HuH-7 (cell line): ENCODE measurements at regions not wholly inside any gene's neighbourhood (a gene's known extent, or its start where the extent isn't known, plus 50 kb on each side); places are given as distances from the start of the nearest gene placed in this dataset.

ENCODE experiments used
- DNase-seq: peaks from one replicate; pipeline ENCODE4 v3.0.0; 2011; ENCODE audit warnings: low spot score

DNA sequence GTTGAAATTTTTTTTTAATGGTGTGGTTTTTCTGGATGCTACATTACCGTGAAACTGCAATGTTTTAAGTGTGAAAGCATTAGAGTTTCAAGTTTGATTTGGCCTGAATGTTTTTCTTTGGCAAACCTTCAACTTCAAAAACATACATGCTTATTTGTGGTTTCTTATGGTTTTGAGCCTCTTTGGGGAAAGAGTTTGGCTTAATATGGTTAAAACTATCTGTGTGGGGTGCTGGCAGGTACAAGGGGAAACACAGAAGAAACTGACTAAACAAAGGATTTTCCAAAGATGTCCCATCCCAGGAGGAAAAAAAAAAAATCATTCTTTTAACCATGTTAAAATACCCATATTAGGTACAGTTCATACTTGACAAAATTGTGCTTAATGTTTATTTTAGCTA lies 121.1 kb downstream of the HGF start:
- DNase-seq: no peak

- DNase-seq: no peak
These were observed 124.4 kb downstream of the HGF start for GRCh38 chr7:81645435-81645834.

DNA sequence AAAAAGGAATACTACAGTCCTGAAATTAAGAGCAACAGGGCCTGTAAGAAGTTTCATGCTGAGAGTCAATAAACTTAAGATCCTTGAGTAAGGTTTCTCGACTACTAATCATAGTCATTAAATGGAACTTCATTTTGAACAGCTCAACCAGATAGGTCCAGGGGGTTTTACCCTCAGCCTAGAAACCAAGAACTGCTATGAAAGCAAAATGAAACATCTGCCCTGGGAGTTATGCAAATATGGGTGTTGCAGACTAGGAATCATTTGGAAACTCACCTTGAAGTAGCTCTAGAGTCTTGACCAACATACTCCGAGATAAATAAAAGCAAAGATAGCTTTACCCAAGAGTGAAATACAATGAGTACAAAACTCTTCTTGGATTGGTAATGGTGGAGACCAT lies 128.0 kb downstream of the HGF start:
- no peak for DNase-seq

DNA sequence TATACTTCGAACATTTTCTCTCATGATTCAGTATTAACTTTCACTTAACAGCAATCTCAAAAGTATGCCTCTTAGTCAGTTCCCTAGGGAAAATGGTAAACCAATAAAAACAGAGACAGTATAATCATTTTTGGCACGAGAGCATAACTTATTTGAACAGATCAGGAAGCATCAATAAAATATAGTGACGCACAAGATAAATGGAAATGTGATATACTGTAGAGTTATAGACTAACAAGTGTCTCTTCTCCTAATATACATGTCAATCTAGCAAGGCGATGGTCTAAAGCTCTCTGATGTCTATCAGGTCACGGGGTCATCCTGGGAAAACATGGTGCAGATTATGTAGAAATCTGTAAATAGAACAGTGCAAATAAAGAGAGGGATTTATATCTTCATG lies 131.6 kb downstream of the HGF start:
- DNase-seq: peak; percentile 7

DNA sequence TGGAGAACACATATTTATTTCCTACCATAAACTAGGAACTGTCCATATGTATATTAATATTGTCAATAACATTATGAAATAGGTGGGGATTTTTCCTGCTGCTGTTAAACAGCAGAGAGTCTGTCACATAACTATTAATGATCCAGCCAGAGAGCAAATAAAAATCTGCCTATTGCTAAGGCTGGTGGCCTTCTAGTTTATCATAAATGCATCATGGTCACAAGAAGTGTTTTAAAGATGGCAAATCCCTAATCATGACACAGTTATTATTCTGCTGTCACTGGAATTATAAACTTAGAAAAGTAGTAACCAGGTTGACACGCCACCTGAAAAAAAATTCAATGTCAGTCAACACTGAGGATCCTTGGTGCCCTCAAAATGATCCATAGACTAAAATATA lies 132.3 kb downstream of the HGF start:
- DNase-seq: no peak

DNA sequence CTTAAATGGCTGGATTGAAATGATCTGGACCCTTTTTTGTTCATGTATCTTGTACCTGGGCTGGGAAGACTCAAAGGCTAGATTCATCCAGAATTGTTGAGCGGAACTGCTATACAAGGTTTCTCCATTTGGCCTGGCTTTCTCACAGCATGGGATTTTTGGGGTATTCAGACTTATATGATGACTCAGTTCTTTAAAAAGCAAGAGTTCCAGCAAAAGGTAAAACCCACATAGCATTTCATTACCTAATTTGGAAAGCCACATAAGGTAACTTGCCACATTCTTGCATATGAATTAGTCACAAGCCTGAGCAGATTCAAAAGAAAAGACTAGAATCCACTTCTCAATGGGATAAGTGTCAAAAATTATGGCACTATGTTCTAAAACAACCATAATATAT lies 137.4 kb downstream of the HGF start:
- DNase-seq: no peak

GRCh38 chr7:81630600-81630999 lies 139.2 kb downstream of the HGF start:
- DNase-seq: no peak

GRCh38 chr7:81629702-81630101 lies 140.1 kb downstream of the HGF start:
- no peak for DNase-seq

GRCh38 chr7:81628951-81629350 lies 140.9 kb downstream of the HGF start:
- DNase-seq: no peak

- no peak for DNase-seq
These were observed 142.1 kb downstream of the HGF start for GRCh38 chr7:81627536-81628287.

GRCh38 chr7:81626008-81626407 lies 143.8 kb downstream of the HGF start:
- no peak for DNase-seq

DNA sequence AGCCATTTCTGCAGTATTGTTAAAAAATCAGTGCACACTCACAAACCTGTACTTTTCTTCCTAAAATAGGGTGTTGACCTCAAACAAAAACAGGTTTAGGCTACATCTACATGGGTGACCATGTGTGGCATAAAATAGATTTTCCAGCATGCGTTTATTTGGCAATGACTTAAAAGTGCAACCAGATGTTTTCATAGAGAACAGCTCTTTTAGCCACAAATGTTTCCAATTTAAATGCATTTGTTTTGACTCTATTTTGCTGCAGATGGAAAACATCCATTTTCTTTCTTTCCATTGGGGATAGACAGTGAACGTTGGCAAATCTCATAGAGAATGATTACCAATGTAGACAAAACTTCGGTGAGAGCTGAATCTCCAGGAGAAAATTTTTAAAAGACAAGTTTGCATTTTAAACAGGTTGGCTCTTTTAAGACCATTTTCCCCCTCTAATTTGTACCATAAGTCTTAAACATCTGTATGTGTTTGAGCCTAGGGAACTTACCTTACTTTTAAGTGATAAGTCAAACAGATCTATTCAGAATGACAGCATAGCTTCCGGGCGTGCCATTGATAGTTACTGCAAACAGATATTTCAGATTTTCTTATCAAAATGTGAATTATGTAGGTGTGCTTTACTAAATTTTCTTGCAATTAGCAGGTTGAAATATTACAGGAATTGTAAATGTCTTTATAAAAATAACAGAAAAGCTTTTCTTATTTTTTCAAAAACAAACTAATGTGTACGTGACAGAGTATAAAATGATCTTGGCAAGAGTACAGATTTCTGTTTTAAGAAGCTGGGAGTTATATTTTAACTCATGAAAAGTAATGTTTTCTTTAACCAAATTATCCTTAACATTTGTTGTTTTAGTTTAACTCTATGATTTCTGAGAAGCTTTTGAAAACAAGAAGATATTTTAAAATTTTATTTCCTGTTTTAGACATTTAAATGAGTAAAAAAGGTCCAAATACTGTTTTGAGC lies 144.9 kb downstream of the HGF start:
- no peak for DNase-seq

DNA sequence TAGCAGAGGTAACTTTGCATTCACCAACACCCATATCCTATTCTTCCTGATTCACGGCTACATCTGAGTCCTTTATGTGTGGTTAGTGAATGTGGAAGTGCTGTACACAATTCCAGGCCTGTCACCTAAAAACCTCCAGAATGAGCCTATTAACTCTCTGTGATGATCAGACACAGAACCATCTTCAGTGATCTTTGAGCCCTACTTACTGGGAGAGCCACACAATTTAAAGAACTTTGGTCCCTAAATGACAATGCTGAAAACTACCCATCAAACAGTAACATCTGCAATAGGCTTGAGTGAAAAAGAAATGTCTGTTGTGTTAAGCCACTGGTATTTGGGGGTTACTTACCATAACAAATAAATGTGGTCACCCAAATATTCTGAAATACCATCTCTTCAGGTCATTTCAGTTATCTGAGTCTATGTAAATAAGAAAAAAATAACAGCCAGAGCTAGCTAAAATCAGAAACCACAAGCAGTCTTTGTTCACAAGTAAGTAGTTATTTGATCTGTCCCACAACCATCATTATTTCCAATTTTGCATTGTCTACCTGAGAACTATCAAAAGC lies 145.7 kb downstream of the HGF start:
- no peak for DNase-seq

DNA sequence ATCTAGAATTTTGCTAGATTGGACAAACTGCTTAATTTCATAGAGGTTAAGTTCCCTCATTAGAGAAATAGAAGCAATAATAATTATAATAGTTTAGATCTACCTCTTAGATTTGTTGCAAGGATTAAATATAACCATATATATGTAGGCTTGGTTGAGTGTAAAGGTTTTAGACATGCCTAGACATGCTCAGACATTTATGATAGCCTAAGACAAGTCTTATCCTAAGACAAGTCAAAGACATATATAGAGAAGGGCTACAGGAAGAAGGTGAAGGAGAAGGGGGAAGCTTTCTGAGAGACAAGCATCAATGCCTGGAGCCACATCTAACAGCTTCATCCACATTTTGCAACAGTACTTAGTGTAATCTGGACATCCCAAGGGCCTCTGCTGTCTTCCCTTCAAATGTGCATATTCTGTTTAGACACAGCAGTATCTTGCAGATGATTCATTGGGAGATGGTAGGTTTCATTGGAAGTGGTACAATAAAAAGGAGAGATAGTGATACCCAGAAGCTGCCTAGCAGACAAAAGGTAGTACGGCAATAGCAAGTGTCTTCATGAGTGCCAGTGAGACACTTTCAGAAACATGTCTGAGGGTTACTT lies 146.5 kb downstream of the HGF start:
- DNase-seq: no peak

DNA sequence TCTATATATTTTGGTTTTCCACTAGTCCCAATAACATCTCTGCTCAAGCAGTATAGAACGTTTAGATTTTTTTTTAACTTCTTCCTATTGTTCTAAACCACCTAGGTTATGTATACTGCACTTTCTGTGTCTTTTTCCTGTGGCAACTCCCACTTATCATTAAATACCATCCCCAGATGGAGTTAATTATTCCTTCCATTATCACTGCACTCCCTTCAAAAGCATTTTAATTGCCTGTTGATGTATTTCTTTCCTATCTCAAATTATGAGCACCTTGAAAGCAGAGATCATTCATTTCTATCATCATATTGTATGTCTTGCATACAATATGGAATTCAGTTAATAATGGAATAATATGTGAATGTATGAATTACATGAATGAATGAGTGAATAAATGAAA lies 148.0 kb downstream of the HGF start:
- DNase-seq: no peak

GRCh38 chr7:81618396-81619014 lies 151.3 kb downstream of the HGF start:
- no peak for DNase-seq

DNA sequence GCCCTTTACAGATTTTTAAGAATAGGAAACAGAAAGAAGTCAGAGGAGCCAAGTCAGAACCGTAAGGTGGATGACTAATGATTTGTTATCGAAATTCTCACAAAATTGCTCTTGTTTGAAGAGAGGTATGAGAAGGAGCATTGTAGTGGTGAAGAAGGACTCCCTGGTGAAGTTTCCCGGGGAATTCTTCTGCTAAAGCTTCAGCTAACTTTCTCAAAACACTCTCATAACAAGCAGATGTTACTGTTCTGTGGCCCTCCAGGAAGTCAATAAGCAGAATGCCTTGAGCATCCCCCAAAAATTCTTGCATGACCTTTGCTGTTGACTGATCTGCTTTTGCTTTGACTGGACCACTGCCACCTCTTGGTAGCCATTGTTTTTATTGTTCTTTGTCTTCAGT lies 152.9 kb downstream of the HGF start:
- no peak for DNase-seq

GRCh38 chr7:81611805-81612204 lies 158.0 kb downstream of the HGF start:
- no peak for DNase-seq

DNA sequence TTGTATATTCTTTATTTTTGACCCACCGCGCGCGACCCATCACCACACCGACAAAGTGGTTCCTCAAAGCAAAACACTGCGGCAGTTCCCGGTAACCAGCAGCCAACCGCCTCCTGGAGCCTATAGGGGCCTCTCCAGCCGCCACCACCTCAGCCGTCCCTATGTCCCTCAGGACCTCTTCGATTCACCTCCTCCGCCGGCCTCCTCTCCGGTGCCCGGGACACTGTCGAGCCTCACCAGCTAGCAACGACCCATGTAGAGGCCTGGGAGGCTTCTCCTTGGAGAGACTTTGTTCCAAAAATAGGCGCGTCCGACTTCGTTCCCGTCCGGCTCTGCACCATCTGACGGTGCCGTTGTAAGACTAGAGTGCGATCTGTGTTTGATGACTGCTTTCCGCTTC lies 158.8 kb downstream of the HGF start:
- DNase-seq: no peak

DNA sequence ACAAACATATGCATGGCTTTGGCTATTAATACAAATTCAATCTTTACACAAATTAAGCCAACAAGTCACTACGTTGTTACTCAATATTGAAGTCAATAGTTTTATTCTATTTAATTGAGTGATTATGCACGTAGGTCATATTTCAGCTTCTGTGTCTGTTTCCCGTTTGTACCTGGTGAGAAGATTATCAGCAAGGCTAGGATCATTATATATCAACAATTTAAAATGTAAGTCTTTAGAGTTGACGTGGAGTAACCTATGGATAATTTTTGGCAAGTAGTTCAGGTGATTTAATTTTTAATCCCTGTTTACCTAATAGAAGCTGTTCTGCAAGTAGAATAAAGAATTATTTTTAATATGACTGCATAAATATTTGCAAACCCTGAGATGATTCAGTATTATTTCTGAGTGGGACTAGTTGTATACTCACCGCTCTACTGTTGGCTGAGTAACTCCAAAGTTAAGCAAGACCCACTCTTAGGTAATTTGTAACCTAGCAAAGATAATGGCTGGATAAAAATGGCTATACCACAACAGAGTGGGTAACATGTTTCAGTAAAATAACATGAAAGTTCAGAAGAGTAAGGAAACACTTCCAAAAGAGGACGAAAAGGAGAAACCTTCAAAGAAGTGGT lies 161.0 kb downstream of the HGF start:
- no peak for DNase-seq

GRCh38 chr7:81607987-81608386 lies 161.9 kb downstream of the HGF start:
- DNase-seq: no peak
